SU-DHL-6 (cell line): ENCODE measurements at regions not wholly inside any gene's neighbourhood (a gene's known extent, or its start where the extent isn't known, plus 50 kb on each side); places are given as distances from the start of the nearest gene placed in this dataset.

ENCODE experiments used
- H2AFZ ChIP-seq: fragments of 200-600 bp; sonication (generic); 2 replicates; pipeline ENCODE4 v1.6.1; 2014; ENCODE audit warnings: low read depth, mild to moderate bottlenecking, moderate library complexity, mixed read lengths, antibody characterized with exemption, low read length; ENCODE audit not compliant: severe bottlenecking
- H3F3A ChIP-seq: fragments of 200-600 bp; shearing (Covaris generic); 2 replicates; pipeline ENCODE4 v1.6.0; 2016; ENCODE audit warnings: antibody characterized with exemption, mild to moderate bottlenecking; ENCODE audit not compliant: insufficient read depth
- H3K27ac ChIP-seq: fragments of 200-600 bp; sonication (generic); 2 replicates; pipeline ENCODE4 v1.5.1; 2016; ENCODE audit warnings: low read depth, mild to moderate bottlenecking, low read length, moderate library complexity, mixed read lengths
- H3K27me3 ChIP-seq: fragments of 200-600 bp; sonication (generic), shearing (Covaris generic); 2 replicates; pipeline ENCODE4 v1.6.0; 2014; ENCODE audit warnings: mild to moderate bottlenecking, low read length
- H3K36me3 ChIP-seq: fragments of 200-600 bp; sonication (generic); 2 replicates; pipeline ENCODE4 v1.6.1; 2014; ENCODE audit warnings: mild to moderate bottlenecking, low read length, mixed read lengths
- H3K4me2 ChIP-seq: fragments of 300-600, 200-600 bp; shearing (Covaris generic), sonication (generic); 2 replicates; pipeline ENCODE4 v1.6.0; 2014; ENCODE audit warnings: low read length, low read depth, mild to moderate bottlenecking; ENCODE audit not compliant: poor library complexity, severe bottlenecking
- H3K4me3 ChIP-seq: fragments of 200-600 bp; sonication (generic); 2 replicates; pipeline ENCODE4 v1.5.1; 2014; ENCODE audit warnings: antibody characterized with exemption, low read length, mild to moderate bottlenecking, mixed read lengths; ENCODE audit not compliant: insufficient read depth, poor library complexity, severe bottlenecking
- H3K79me2 ChIP-seq: fragments of 200-600 bp; sonication (generic); 2 replicates; pipeline ENCODE4 v1.6.1; 2014; ENCODE audit warnings: mild to moderate bottlenecking, low read length, moderate library complexity; ENCODE audit not compliant: insufficient read depth
- H3K9ac ChIP-seq: fragments of 200-600 bp; sonication (generic); 2 replicates; pipeline ENCODE4 v1.7.0; 2014; ENCODE audit warnings: mild to moderate bottlenecking, low read length
- H3K9me2 ChIP-seq: fragments of 200-600 bp; sonication (generic); replicated peaks from 2 replicates; pipeline ENCODE4 v1.6.1; 2014; ENCODE audit warnings: low read length; ENCODE audit not compliant: insufficient read depth
- H3K9me3 ChIP-seq: fragments of 200-600 bp; sonication (generic); 2 replicates; pipeline ENCODE4 v1.6.1; 2014; ENCODE audit warnings: low read length, mixed read lengths; ENCODE audit not compliant: insufficient read depth
- H4K20me1 ChIP-seq: fragments of 200-600 bp; sonication (generic); 2 replicates; pipeline ENCODE4 v1.6.1; 2014; ENCODE audit warnings: low read depth, mild to moderate bottlenecking, antibody characterized with exemption, low read length, moderate library complexity, mixed read lengths
- CTCF ChIP-seq: fragments of 200-600 bp; sonication (generic); IDR thresholded peaks from one replicate; pipeline ENCODE4 v1.5.1; 2017; ENCODE audit warnings: antibody characterized with exemption, mild to moderate bottlenecking, low read length, moderate library complexity; ENCODE audit not compliant: insufficient read depth, poor library complexity, severe bottlenecking
- EZH2phosphoT487 ChIP-seq: fragments of 200-600 bp; sonication (generic), shearing (Covaris generic); conservative IDR thresholded peaks from 2 replicates; pipeline ENCODE4 v1.6.1; 2018; ENCODE audit warnings: mild to moderate bottlenecking, antibody characterized with exemption, low read length, moderate library complexity, mixed read lengths

- Histone ChIP-seq H3K4me3 (no peak overlapping the region), H3K9me3 (no peaks in the 10 kb centered on the region), H2AFZ (no peak overlapping the region), H3K27ac (no peak overlapping the region), H3F3A (no peaks in the 10 kb centered on the region), H3K36me3 (no peaks in the 10 kb centered on the region), H3K9ac (no peak overlapping the region), H3K79me2 (no peaks in the 10 kb centered on the region), H3K27me3 (no peaks in the 10 kb centered on the region), H3K9me2 (no peaks in the 10 kb centered on the region), H3K4me2 (no peak overlapping the region), H4K20me1 (no peaks in the 10 kb centered on the region)
- TF ChIP-seq CTCF: no peak
- TF ChIP-seq EZH2phosphoT487: no peak
Measured at GRCh38 chr6:117138920-117139319, 126.4 kb upstream of the VGLL2 start.

GRCh38 chr6:117142142-117142541 is 123.2 kb upstream of the VGLL2 start:
- no peaks in the 10 kb centered on the region for H3K79me2 ChIP-seq
- no peaks in the 10 kb centered on the region for H4K20me1 ChIP-seq
- no peaks in the 10 kb centered on the region for H3K27me3 ChIP-seq
- no peak overlapping the region for H2AFZ ChIP-seq
- H3K27ac ChIP-seq: no peak overlapping the region
- no peak overlapping the region for H3K4me3 ChIP-seq
- no peaks in the 10 kb centered on the region for H3K9me3 ChIP-seq
- no peak overlapping the region for H3K4me2 ChIP-seq
- TF ChIP-seq EZH2phosphoT487 (no peak), CTCF (no peak)
- H3F3A ChIP-seq: no peaks in the 10 kb centered on the region
- no peaks in the 10 kb centered on the region for H3K36me3 ChIP-seq
- no peaks in the 10 kb centered on the region for H3K9me2 ChIP-seq
- H3K9ac ChIP-seq: no peak overlapping the region

GRCh38 chr6:117142995-117143394 is 122.4 kb upstream of the VGLL2 start:
- TF ChIP-seq CTCF (no peak), EZH2phosphoT487 (no peak)
- H3K4me3 ChIP-seq: no peak overlapping the region
- no peak overlapping the region for H3K27ac ChIP-seq
- H4K20me1 ChIP-seq: no peaks in the 10 kb centered on the region
- no peak overlapping the region for H2AFZ ChIP-seq
- no peak overlapping the region for H3K9ac ChIP-seq
- H3K4me2 ChIP-seq: no peak overlapping the region
- H3K9me2 ChIP-seq: no peaks in the 10 kb centered on the region
- no peaks in the 10 kb centered on the region for H3K9me3 ChIP-seq
- no peaks in the 10 kb centered on the region for H3K36me3 ChIP-seq
- H3F3A ChIP-seq: no peaks in the 10 kb centered on the region
- no peaks in the 10 kb centered on the region for H3K79me2 ChIP-seq
- no peaks in the 10 kb centered on the region for H3K27me3 ChIP-seq
